GM19395 (cell line): ENCODE measurements at regions not wholly inside any gene's neighbourhood (a gene's known extent, or its start where the extent isn't known, plus 50 kb on each side); places are given as distances from the start of the nearest gene placed in this dataset.
"Not testable (repeated sequence)": the region's sequence is repeated elsewhere in the genome, so short reads cannot be mapped to it uniquely, and the experiment has no call there.

Experiments
- ATAC-seq: cut with Tn5 transposase; IDR thresholded peaks from one replicate; pipeline ENCODE4 v1.9.1; 2021; ENCODE audit warnings: mild to moderate bottlenecking, moderate library complexity; ENCODE audit not compliant: unreplicated experiment

DNA sequence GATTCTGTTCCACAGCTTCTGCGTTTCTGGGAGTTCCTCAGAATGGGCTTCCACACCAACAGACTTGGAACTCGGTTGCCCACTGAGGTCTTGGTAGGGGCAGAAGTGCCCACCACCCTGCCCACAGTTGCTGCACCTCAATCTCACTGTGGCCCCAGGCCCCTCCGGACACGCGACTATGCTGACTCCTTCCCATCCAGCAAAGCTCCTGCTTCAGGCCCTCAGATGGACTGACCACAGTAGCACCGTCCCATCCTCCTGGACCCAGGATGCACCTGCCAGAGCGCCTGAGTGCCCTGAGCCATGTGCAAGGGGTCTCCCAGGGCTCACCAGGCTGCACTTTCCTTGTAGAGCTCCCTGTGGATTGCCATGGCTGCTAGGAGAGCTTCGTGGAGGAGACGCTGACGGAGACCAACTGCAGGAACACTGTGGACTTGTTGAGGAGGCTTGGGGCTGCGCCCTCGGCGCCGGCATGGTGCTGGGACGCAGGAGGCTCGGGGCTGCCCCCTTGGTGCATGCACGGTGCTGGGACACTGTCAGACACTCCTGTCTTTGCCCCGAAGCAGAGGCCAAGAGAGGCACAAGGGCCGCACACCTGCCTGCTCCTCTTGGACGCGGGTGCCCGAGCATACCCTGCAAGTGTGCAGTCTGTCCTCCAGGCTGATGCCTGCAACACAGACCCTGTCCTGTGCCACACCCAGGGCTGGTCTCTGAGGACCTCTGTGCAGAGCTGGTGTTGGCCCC lies 201.3 kb downstream of the LIPI start:
- ATAC-seq: not testable (repeated sequence)

DNA sequence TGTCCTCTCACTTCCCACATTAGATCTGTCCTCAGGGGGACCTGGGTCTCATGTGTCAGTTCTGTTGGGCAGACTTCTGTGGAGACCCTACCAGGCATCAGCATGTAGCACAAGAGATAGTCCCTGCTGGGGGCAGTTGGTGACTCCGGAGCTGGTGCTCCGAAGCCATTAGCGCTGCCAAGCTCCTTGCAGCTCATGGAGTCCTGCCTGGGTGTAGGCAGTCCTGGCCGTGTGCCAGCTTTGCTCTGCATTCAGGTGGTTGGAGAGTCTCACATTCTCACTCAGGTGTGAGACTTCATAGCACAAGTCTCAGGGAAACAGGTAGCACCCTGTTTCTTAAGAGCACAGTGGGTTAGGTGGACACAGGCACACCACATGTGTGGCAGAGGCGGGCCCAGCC lies 202.3 kb downstream of the LIPI start:
- ATAC-seq: not testable (repeated sequence)

DNA sequence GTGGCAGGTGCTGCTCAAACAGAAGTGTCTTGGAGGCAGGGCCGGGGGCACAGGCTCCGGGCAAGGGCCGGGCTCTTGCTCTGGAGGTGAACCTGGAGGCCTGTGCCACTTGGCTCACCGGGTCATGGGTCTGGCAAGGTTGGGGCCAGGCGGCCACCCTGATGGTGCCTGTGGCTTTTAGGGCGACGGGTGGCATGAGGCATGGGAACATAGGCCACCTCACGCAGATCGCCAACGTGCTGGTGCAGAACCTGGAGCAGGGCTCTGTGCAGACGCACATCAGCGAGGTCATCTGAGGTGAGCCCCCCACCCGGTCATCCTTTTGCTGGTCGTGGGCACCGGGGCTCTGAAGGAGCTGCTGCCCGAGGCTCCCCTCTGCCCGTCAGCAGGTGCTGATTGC lies 202.7 kb downstream of the LIPI start:
- not testable (repeated sequence) for ATAC-seq

DNA sequence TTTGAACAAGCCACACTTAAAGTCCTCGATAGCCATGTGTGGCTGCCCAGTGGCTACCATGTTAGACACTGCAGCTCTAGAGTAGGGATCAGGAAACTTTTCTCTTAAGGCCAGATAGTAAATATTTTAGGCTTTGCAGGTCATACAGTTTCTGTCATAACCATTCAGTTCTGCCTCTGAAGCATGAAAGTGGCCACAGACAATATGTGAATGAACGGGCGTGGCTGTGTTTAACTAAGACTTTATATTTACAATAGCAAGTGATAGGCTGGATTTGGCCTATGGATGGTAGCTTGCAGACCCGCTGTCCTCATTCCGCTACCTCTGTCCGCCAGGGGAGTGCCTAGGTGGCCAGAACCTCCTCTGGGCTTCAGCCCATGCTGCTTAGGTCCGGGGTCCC lies 204.6 kb downstream of the LIPI start:
- not testable (repeated sequence) for ATAC-seq

DNA sequence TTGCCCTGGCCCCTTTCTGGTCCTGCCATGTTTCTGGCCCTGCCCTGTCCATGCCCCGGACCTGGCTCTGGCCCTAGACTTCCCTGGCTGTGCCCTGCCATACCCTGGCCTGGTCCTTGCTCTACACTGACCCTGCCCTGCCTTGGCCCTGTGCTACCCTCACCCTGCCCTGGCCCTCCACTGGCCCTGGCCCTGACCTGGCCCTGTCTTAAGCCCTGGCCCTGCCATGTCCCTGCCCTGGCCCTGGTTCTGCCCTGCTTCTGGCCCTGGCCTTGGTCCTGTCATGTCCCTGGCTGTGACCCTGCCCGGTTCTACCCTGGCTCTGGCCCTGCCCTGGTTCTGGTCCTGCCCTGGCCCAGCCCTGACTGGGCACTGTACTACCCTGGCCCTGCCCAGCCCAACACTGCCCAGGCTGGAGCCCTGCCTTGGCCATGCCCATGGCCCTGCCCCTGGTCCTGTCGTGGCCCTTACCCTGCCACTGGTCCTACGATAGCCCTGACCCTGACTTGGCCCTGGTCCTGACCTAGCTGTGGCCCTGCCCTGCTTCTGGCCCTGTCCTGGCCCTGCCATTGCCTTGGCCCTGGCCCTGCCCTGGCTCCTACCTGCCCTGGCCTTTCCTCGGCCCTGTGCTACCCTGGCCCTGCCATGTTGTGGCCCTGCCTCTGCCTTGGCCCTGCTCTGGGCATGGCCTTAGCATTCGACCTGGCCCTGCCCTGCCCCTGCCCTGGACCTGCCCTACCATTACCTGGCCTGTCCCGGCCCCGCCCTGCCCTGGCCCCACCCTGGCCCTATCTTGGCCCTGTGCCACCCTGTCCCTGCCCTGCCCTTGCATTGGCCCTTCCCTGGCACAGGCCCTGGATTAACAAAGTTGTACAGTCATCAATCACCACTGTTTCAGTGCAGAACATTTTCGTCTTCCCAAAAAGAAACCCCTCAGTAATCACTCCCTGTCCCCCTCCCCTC lies 223.5 kb downstream of the LIPI start:
- not testable (repeated sequence) for ATAC-seq

DNA sequence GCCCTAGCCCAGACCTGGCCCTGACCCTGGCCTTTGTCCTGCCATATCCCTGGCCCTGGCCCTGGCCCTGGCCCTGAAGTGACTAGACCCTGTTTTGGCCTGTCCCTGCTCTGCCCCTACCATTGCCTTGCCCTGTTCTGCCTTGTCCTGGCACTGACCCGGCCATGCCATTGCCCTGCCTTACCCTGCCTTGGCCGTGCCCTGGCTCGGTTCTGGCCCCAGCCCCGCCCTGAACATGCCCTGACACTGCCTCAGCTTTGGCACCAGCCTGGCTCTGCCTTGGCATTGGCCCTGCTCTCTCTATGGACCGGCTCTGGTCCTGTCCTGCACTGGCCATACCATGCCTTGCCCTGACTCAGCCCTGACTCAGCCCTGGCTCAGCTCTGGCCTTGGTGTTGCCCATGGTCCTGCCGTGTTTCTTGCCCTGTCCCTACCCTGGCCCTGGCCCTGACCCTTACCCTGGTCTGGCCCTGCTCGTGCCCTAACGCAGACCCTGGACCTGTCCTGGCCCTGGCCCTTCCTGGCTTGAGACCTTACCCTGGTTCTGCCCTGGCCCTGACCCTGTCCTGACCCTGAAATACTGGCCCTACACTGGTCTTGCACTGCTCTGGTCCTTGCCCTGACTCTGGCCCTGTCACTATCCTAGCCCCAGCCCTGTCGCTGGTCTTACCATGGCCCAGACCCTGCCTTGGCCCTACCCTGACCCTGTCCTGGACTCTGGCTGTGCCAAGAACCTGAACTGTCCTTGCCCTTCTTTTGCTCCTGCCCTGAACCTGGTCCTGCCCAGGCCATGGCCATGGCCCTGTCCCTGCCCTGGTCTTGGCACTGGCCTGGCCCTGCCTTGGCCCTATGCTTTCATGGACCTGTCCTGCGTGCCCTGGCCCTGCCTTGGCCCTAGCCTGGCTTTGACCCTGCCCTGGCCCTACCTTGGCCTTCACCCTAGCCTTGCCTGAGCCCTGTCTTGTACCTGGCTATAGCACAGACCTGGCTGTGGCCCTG lies 224.6 kb downstream of the LIPI start:
- not testable (repeated sequence) for ATAC-seq

DNA sequence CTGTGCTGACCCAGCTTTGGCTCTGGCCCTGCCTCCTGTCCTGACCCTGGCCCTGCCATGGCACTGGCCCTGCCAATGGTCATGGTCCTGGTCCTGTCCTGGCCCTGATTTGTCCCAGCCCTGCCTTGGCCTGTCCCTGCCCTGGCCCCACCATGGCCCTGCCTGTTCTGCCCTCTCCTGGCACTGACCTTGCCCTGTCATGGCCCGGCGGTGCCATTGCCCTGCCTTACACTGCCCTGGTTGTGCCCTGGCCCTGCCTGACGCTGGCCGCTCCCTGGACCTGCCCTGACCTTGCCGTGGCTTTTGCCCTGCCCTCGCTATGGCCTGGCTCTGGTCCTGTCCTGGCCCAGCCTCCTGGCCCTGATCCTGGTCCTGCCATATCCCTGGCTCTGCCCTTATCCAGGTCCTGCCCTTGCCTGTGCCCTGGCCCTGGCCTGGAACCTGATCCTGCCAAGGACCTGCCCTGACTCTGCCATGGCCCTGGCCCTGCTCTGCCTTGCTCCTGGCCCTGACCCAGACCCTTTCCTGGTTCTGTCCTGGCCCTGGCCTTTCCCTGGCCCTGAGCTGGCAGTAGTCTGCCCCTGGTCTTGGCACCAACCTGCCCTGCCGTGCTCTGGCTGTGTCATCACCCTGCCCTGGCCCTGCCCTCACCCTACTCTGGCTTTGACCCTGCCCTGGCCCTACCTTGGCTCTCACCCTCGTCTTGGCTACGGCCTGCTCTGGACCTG lies 225.5 kb downstream of the LIPI start:
- ATAC-seq: not testable (repeated sequence)

DNA sequence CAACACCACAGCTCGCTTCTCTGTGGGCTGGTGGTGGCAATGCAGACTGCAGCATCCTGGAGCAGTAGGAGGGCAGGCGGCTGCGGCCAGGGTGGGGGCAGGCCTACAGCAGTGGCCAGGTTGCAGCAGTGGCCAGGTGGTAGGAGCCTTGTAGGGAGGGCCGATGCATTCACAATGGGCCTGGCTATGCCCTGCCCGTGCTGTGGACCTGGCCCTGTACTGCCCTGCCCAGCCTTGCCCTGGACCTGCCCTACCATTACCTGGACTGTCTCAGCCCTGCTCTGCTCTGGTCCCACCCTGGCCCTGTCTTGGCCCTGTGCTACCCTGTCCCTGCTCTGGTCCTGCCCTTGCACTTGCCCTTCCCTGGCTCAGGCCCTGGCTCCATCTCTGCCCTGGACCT lies 226.0 kb downstream of the LIPI start:
- ATAC-seq: not testable (repeated sequence)

DNA sequence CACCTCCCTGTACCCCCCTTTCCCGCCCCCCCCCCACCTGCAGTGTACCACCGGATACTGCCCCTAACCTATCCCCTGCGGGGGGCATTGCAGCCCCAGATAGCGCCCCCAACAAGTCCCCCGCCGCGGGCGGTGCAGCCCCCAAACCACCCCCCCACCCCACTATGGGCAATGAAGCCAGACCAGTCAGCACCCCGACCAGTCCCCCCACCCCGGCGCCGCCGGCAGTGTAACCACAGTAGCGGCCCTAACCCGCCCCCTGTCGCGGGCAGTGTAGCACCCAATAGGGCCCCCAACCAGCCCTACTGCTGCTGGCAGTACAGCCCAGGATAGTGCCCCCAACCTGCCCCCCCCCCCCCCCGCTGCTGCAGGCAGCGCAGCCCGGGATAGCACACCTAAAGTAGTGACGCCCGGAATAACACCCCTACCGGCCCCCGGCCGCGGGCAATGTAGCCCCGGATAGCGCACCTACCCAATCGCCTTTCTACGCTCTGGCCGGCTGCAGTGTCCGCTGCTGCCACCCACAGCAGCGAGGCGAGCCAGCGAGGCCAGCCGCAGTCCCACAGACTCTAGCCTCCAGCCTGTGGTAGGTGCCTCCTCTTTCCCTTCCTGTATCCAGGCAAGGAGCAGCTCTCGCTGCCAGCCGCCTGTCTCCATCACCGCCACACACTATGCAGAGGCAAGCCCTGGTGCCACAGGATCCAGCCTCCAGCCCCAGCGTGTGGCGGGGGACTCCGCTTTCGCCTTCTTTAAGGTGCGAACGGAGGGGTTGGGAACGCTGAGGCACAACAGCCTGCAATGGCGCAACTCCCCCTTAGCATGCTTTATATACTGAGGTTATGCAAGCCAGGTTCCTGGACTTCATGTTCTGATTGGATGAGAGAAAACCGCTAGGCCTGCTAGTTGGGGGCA lies 229.3 kb downstream of the LIPI start:
- ATAC-seq: not testable (repeated sequence)

DNA sequence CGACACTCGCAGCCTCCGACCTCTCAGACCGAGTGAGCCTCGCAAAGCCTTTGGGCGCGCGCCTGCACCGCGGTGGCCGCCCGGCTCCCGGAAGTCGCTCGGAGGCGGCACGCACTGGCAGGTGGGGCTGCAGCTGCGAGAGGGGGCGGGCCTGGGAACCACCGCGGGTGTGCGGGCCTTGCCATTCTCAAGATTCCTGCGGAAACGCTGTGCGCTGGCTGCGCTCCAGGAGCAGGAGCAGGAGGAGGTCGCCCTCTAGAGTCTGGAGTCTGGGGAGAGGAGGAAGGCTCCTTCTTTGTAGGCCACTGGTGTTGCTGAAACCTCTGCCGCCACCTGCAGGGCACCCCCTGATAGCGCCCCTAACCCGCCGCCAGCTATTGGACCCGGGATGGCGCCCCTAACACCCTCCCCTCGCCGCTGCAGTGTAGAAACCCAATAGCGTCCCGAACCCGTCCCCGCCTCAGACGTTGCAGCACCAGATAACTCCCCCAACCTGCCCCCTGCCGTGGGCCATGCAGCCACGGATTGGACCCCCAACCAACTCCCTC lies 230.6 kb downstream of the LIPI start:
- peak; percentile 96 for ATAC-seq

DNA sequence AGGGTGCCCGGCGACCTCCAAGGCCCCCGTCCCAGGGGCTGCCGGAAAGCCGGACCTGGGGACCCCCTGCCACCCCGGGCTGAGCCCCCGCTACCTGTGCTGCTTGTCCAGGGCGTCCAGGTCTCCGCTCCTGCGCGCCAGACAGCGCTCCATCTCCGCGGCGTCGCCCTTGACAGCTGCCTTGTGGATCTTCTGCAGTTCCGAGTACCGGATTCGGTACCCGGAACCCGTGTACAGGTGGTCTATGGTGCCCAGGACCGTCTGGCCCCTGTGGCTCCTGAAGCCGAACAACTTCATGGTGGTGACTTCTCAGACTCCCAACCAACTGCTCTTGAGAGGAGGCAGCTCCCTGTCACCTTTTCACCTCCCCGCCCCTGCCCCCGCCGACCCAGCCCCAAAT lies 231.1 kb downstream of the LIPI start:
- ATAC-seq: peak; percentile 26

DNA sequence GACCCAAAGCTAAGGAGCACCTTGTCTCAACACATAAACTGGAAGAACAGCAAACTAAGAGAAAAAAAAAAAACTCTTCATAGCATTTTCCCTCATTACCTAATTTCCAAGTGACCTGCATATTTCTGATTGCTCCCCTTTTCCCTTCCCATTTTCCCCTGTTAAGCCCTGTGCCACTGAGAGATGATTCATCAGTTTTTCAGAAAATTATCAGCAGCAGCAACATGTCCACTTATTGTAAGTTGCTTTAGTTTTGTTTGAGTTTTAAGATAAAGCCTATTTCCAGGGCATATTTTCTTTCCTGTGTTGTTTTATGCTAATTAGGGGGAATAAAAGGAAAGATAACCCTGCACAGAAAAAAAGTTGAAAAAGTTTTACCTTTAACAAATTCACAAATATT lies 236.2 kb downstream of the LIPI start:
- not testable (repeated sequence) for ATAC-seq

DNA sequence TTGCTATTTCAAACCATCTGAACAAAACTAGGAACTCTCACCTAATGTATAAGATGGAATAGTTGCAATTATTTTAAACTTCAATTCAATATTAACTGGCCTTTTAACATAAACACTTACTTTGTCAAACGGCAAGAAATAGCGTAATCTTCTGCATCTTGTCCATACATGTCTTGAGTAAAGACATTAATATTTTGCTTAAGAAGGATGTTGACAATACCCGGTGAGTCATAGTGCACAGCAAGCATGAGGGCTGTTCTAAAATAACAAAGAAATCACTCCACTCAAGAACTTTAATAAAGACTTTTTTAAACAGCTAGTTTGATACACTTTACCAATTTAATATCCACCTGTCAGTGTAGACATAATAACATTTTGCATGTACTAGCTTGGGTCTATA lies 240.9 kb downstream of the LIPI start:
- ATAC-seq: not testable (repeated sequence)

DNA sequence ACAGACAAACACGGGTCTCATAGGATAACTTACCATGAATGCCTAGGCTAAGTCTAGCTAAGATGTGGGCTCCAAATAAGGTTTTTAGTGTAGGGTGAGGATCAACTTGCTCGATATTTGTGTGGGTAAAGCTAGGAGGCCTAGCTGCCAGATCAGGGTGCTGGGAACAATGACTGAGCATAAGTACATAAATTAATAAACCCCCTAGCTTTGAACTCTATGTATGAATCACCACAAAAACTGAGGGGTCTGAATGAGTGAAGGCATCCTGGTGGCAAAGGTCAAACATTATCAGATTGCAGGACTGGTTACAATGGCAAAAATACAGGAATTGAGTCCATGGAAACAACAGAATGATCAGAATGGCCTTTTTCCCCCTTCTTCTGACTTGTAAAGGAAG lies 241.8 kb downstream of the LIPI start:
- not testable (repeated sequence) for ATAC-seq

DNA sequence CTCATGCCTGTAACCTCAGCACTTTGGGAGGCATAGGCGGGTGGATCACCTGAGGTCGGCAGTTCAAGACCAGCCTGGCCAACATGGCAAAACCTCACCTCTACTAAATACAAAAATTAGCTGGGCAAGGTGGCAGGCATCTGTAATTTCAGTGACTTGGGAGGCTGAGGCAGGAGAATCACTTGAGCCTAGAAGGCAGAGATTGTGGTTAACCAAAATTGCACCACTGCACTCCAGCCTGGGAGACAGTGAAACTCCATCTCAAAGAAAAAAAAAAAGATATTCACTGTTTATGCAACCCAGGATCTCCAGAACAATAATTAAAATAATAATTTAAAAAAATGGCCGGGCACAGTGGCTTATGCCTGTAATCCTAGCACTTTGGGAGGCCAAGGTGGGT lies 247.5 kb downstream of the LIPI start:
- not testable (repeated sequence) for ATAC-seq

DNA sequence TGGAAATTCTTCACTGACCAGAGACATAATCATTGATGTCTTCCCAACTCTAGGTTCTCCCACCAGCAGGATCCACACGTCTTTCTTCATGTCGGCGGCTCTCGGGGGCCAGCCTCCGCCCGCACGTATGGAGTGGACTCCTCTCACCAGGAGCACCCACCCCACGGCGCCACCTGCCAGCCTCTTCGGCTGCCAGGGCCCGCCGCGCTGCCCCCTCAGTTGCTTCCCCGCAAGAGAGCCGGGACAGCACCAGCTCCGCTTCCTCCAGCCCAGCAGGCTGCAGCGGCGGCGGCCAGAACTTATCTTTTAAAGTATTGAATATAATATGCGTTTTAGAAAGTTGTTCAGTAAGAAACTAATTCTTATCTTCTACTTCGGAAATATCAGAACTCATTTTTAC lies 273.5 kb downstream of the LIPI start:
- ATAC-seq: no peak

DNA sequence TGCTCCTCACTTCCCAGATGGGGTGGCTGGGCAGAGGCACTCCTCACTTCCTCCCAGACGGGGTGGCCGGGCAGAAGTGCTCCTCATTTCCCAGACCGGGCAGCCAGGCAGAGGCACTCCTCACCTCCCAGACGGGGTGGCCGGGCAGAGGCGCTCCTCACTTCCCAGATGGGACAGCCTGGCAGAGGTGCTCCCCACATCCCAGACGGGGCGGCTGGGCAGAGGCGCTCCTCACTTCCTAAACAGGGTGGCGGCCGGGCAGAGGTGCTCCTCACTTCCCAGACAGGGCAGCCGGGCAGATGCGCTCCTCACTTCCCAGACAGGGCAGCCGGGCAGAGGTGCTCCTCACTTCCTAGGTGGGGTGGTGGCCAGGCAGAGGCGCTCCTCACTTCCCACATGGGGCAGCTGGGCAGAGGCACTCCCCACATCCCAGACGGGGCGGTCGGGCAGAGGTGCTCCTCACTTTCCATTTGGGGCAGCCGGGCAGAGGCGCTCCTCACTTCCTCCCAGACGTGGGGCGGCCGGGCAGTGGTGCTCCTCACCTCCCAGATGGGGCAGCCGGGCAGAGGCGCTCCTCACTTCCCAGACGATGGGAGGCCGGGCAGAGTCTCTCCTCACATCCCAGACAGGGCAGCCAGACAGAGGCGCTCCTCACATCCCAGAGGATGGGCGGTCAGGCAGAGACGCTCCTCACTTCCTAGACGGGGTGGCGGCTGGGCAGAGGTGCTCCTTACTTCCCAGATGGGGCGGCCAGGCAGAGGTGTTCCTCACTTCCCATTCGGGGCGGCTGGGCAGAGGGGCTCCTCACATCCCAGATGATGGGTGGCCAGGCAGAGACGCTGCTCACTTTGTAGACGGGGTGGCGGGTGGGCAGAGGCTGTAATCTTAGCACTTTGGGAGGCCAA lies 274.5 kb downstream of the LIPI start:
- not testable (repeated sequence) for ATAC-seq
